GM23338 (cell line): ENCODE measurements at regions not wholly inside any gene's neighbourhood (a gene's known extent, or its start where the extent isn't known, plus 50 kb on each side); places are given as distances from the start of the nearest gene placed in this dataset.

Source experiments
- ATAC-seq: fragments of 200-7000 bp; cut with Tn5 transposase; 3 replicates; pipeline ENCODE4 v1.9.1; 2020
- DNase-seq: peaks from one replicate; pipeline ENCODE4 v3.0.0-alpha.2; 2015; ENCODE audit warnings: low spot score
- H2AFZ ChIP-seq: fragments of 200-600 bp; sonication (generic); 2 replicates; pipeline ENCODE4 v1.8.0; 2016; ENCODE audit warnings: antibody characterized with exemption, mild to moderate bottlenecking, moderate library complexity
- H3F3A ChIP-seq: fragments of 200-600 bp; sonication (generic); replicated peaks from 2 replicates; pipeline ENCODE4 v1.8.0; 2017; ENCODE audit warnings: antibody characterized with exemption, mixed run types, low read depth
- H3K27ac ChIP-seq: fragments of 200-600 bp; sonication (generic); 2 replicates; pipeline ENCODE4 v1.6.1; 2016; ENCODE audit warnings: low read depth
- H3K27me3 ChIP-seq: fragments of 200-600 bp; sonication (generic); 2 replicates; pipeline ENCODE4 v1.8.0; 2016; ENCODE audit warnings: mild to moderate bottlenecking, mixed run types, moderate library complexity; ENCODE audit not compliant: insufficient read depth
- H3K36me3 ChIP-seq: fragments of 200-600 bp; sonication (generic); 2 replicates; pipeline ENCODE4 v1.8.0; 2016; ENCODE audit warnings: mild to moderate bottlenecking; ENCODE audit not compliant: insufficient read depth
- H3K4me1 ChIP-seq: fragments of 200-600 bp; sonication (generic); 2 replicates; pipeline ENCODE4 v1.8.0; 2016; ENCODE audit warnings: mild to moderate bottlenecking, moderate library complexity; ENCODE audit not compliant: insufficient read depth
- H3K4me2 ChIP-seq: fragments of 200-600 bp; sonication (generic); 2 replicates; pipeline ENCODE4 v1.7.1; 2017; ENCODE audit warnings: mixed run types
- H3K4me3 ChIP-seq: fragments of 200-600 bp; sonication (generic); 2 replicates; pipeline ENCODE4 v1.6.1; 2016; ENCODE audit warnings: mixed run types
- H3K79me2 ChIP-seq: fragments of 200-600 bp; sonication (generic); replicated peaks from 2 replicates; pipeline ENCODE4 v1.8.0; 2017; ENCODE audit warnings: mild to moderate bottlenecking; ENCODE audit not compliant: insufficient read depth
- H3K9me2 ChIP-seq: fragments of 200-600 bp; sonication (generic); 2 replicates; pipeline ENCODE4 v1.8.0; 2017; ENCODE audit not compliant: insufficient read depth
- H4K20me1 ChIP-seq: fragments of 200-600 bp; sonication (generic); replicated peaks from 2 replicates; pipeline ENCODE4 v1.8.0; 2017; ENCODE audit warnings: mild to moderate bottlenecking; ENCODE audit not compliant: insufficient read depth
- H3K27ac Mint-ChIP-seq: 2 replicates; pipeline ENCODE4 v1.8.0; 2020; ENCODE audit warnings: inconsistent platforms, mild to moderate bottlenecking, moderate library complexity, mixed read lengths
- H3K27me3 Mint-ChIP-seq: 3 replicates; pipeline ENCODE4 v1.8.0; 2022; ENCODE audit warnings: low read depth, mild to moderate bottlenecking, moderate library complexity, mixed read lengths, inconsistent platforms; ENCODE audit not compliant: insufficient read depth, poor library complexity
- H3K36me3 Mint-ChIP-seq: 3 replicates; pipeline ENCODE4 v1.8.0; 2021; ENCODE audit warnings: low read depth, mild to moderate bottlenecking, inconsistent platforms, moderate library complexity, mixed read lengths
- H3K4me1 Mint-ChIP-seq: 3 replicates; pipeline ENCODE4 v1.8.0; 2020; ENCODE audit warnings: mild to moderate bottlenecking, inconsistent platforms, mixed read lengths
- H3K4me3 Mint-ChIP-seq: 3 replicates; pipeline ENCODE4 v1.8.0; 2021; ENCODE audit warnings: moderate library complexity, mild to moderate bottlenecking, inconsistent platforms, mixed read lengths
- H3K9me3 Mint-ChIP-seq: 3 replicates; pipeline ENCODE4 v1.8.0; 2020; ENCODE audit warnings: moderate library complexity, mild to moderate bottlenecking, inconsistent platforms, mixed read lengths
- CREB1 ChIP-seq: fragments of 250-450 bp; sonication (Bioruptor Pico); IDR thresholded peaks from 2 replicates; pipeline ENCODE4 v1.5.0; 2020; ENCODE audit warnings: low read depth, mild to moderate bottlenecking, moderate library complexity
- EZH2 ChIP-seq: fragments of 200-600 bp; sonication (generic); IDR thresholded peaks from one replicate; pipeline ENCODE4 v1.8.0; 2017; ENCODE audit warnings: antibody characterized with exemption, mild to moderate bottlenecking, low read depth; ENCODE audit not compliant: unreplicated experiment
- EZH2phosphoT487 ChIP-seq: fragments of 200-600 bp; sonication (generic); IDR thresholded peaks from one replicate; pipeline ENCODE4 v1.8.1; 2018; ENCODE audit warnings: antibody characterized with exemption; ENCODE audit not compliant: unreplicated experiment
- JUNB ChIP-seq: IDR thresholded peaks from one replicate; pipeline ENCODE4 v1.6.1; 2016; ENCODE audit warnings: antibody characterized with exemption; ENCODE audit not compliant: unreplicated experiment
- NANOG ChIP-seq: IDR thresholded peaks from 2 replicates; pipeline ENCODE4 v1.6.1; 2016; ENCODE audit warnings: antibody characterized with exemption, borderline replicate concordance
- POLR2AphosphoS5 ChIP-seq: IDR thresholded peaks from 2 replicates; pipeline ENCODE4 v1.6.1; 2016; ENCODE audit warnings: antibody characterized with exemption, low read depth
- REST ChIP-seq: IDR thresholded peaks from one replicate; pipeline ENCODE4 v1.6.1; 2018; ENCODE audit warnings: antibody characterized with exemption; ENCODE audit not compliant: unreplicated experiment
- STAT1 ChIP-seq: IDR thresholded peaks from one replicate; pipeline ENCODE4 v1.6.1; 2016; ENCODE audit warnings: antibody characterized with exemption; ENCODE audit not compliant: unreplicated experiment
- ZNF114 ChIP-seq: fragments of 250-450 bp; sonication (Bioruptor Pico); IDR thresholded peaks from 2 replicates; pipeline ENCODE4 v1.5.0; 2020; ENCODE audit warnings: mild to moderate bottlenecking, moderate library complexity
- ZNF331 ChIP-seq: fragments of 250-450 bp; sonication (Bioruptor Pico); IDR thresholded peaks from 2 replicates; pipeline ENCODE4 v1.5.0; 2020; ENCODE audit warnings: low read depth, mild to moderate bottlenecking, moderate library complexity
- ZNF462 ChIP-seq: fragments of 250-450 bp; sonication (Bioruptor Pico); IDR thresholded peaks from 2 replicates; pipeline ENCODE4 v1.5.0; 2020; ENCODE audit warnings: mild to moderate bottlenecking, moderate library complexity
- TF ChIP-seq, protein P1 (sequence below), 2 experiments: fragments of 200-600 bp in 1 of 2; sonication (generic) in 1 of 2; conservative IDR thresholded peaks; 2 replicates each; pipeline versions ENCODE4 v1.5.1 to v1.6.1; 2016 to 2017; ENCODE audit warnings: antibody characterized with exemption in 2 of 2, low read depth in 2 of 2, mild to moderate bottlenecking in 2 of 2, moderate library complexity in 1 of 2
- TF ChIP-seq, protein P2 (sequence below): IDR thresholded peaks from 2 replicates; pipeline ENCODE4 v1.6.1; 2016; ENCODE audit warnings: antibody characterized with exemption

- no peaks in the 10 kb centered on the region; the same call in 2 of the 3 replicates for H3K9me3 Mint-ChIP-seq
- H3K27ac Mint-ChIP-seq = no peak overlapping the region
Observed at GRCh38 chr10:123942114-123942861, 50.7 kb upstream of the CPXM2 start.

More at GRCh38 chr10:123942114-123942861, 50.7 kb upstream of the CPXM2 start:
- no peaks in the 10 kb centered on the region for H4K20me1 ChIP-seq
- H3K27ac ChIP-seq = no peak overlapping the region
- H3K27me3 ChIP-seq = no peaks in the 10 kb centered on the region
- no peaks in the 10 kb centered on the region for H3K36me3 Mint-ChIP-seq
- no peak overlapping the region for H3K4me2 ChIP-seq
- peaks cover 1% of the 10 kb centered on the region for H3K27me3 Mint-ChIP-seq
- H2AFZ ChIP-seq = no peak overlapping the region
- H3K9me2 ChIP-seq = no peaks in the 10 kb centered on the region
- no peaks in the 10 kb centered on the region for H3K79me2 ChIP-seq
- ATAC-seq (no peak), DNase-seq (no peak)
- H3K4me3 ChIP-seq = no peak overlapping the region
- peaks cover 14% of the 10 kb centered on the region for H3K4me1 Mint-ChIP-seq
- H3K4me1 ChIP-seq = no peaks in the 10 kb centered on the region
- no peak overlapping the region for H3K4me3 Mint-ChIP-seq
- no peaks in the 10 kb centered on the region for H3K36me3 ChIP-seq
- no peaks in the 10 kb centered on the region for H3F3A ChIP-seq
- no peak for TF ChIP-seq ZNF114 (CRISPR knock-in tag)
- no peak for TF ChIP-seq JUNB
- TF ChIP-seq ZNF331 (CRISPR knock-in tag) = no peak
- TF ChIP-seq ZNF462 (CRISPR knock-in tag) = no peak
- TF ChIP-seq, protein P1, sequence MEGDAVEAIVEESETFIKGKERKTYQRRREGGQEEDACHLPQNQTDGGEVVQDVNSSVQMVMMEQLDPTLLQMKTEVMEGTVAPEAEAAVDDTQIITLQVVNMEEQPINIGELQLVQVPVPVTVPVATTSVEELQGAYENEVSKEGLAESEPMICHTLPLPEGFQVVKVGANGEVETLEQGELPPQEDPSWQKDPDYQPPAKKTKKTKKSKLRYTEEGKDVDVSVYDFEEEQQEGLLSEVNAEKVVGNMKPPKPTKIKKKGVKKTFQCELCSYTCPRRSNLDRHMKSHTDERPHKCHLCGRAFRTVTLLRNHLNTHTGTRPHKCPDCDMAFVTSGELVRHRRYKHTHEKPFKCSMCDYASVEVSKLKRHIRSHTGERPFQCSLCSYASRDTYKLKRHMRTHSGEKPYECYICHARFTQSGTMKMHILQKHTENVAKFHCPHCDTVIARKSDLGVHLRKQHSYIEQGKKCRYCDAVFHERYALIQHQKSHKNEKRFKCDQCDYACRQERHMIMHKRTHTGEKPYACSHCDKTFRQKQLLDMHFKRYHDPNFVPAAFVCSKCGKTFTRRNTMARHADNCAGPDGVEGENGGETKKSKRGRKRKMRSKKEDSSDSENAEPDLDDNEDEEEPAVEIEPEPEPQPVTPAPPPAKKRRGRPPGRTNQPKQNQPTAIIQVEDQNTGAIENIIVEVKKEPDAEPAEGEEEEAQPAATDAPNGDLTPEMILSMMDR (conservative IDR thresholded peaks at IDR 0.05; ENCODE audit: low read depth in 2 of 2) = no peak
- no peak for TF ChIP-seq NANOG
- TF ChIP-seq EZH2 = no peak
- no peak for TF ChIP-seq STAT1
- TF ChIP-seq EZH2phosphoT487 = no peak
- TF ChIP-seq, protein P2, sequence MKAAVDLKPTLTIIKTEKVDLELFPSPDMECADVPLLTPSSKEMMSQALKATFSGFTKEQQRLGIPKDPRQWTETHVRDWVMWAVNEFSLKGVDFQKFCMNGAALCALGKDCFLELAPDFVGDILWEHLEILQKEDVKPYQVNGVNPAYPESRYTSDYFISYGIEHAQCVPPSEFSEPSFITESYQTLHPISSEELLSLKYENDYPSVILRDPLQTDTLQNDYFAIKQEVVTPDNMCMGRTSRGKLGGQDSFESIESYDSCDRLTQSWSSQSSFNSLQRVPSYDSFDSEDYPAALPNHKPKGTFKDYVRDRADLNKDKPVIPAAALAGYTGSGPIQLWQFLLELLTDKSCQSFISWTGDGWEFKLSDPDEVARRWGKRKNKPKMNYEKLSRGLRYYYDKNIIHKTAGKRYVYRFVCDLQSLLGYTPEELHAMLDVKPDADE = no peak
- no peak for TF ChIP-seq CREB1 (CRISPR knock-in tag)
- TF ChIP-seq POLR2AphosphoS5 = no peak
- TF ChIP-seq REST = no peak
